SK-N-SH treated with all-trans-retinoic acid at 6 μM for 48 hours (cell line): ENCODE measurements at regions not wholly inside any gene's neighbourhood (a gene's known extent, or its start where the extent isn't known, plus 50 kb on each side); places are given as distances from the start of the nearest gene placed in this dataset.

Source experiments
- ATAC-seq: fragments of 200-7000 bp; cut with Tn5 transposase; 3 replicates; pipeline ENCODE4 v1.9.1; 2020; ENCODE audit warnings: mild to moderate bottlenecking, moderate library complexity
- BACH2 ChIP-seq: fragments of 250-450 bp; sonication (Bioruptor Pico); IDR thresholded peaks from 2 replicates; pipeline ENCODE4 v1.9.0; 2021; ENCODE audit warnings: mild to moderate bottlenecking, borderline replicate concordance
- CSDC2 ChIP-seq: fragments of 250-450 bp; sonication (Bioruptor Pico); IDR thresholded peaks from 2 replicates; pipeline ENCODE4 v1.5.0; 2020; ENCODE audit warnings: mild to moderate bottlenecking, moderate library complexity
- CSRNP3 ChIP-seq: fragments of 250-450 bp; sonication (Bioruptor Pico); IDR thresholded peaks from 2 replicates; pipeline ENCODE4 v1.5.1; 2021; ENCODE audit warnings: mild to moderate bottlenecking, moderate library complexity
- ESRRG ChIP-seq: fragments of 250-450 bp; sonication (Bioruptor Pico); IDR thresholded peaks from 2 replicates; pipeline ENCODE4 v1.6.1; 2021; ENCODE audit warnings: mild to moderate bottlenecking
- ISL1 ChIP-seq: fragments of 250-450 bp; sonication (Bioruptor Pico); IDR thresholded peaks from 2 replicates; pipeline ENCODE4 v2.1.2; 2022; ENCODE audit warnings: mild to moderate bottlenecking, moderate library complexity
- PATZ1 ChIP-seq: fragments of 250-450 bp; sonication (Bioruptor Pico); IDR thresholded peaks from 2 replicates; pipeline ENCODE4 v1.8.0; 2020; ENCODE audit warnings: mild to moderate bottlenecking, moderate library complexity, borderline replicate concordance
- POU6F1 ChIP-seq: fragments of 250-450 bp; sonication (Bioruptor Pico); IDR thresholded peaks from 2 replicates; pipeline ENCODE4 v1.8.0; 2021; ENCODE audit warnings: low read depth, mild to moderate bottlenecking, moderate library complexity, borderline replicate concordance
- TCF4 ChIP-seq: fragments of 250-450 bp; sonication (Bioruptor Pico); IDR thresholded peaks from 2 replicates; pipeline ENCODE4 v1.8.0; 2021; ENCODE audit warnings: mild to moderate bottlenecking, moderate library complexity, borderline replicate concordance
- TOX ChIP-seq: fragments of 250-450 bp; sonication (Bioruptor Pico); IDR thresholded peaks from 2 replicates; pipeline ENCODE4 v1.8.0; 2021; ENCODE audit warnings: mild to moderate bottlenecking, moderate library complexity, borderline replicate concordance
- TSHZ2 ChIP-seq: fragments of 250-450 bp; sonication (Bioruptor Pico); IDR thresholded peaks from 2 replicates; pipeline ENCODE4 v1.5.0; 2020; ENCODE audit warnings: mild to moderate bottlenecking, moderate library complexity
- ZC3H10 ChIP-seq: fragments of 250-450 bp; sonication (Bioruptor Pico); IDR thresholded peaks from 2 replicates; pipeline ENCODE4 v1.5.1; 2021; ENCODE audit warnings: mild to moderate bottlenecking, moderate library complexity
- ZNF565 ChIP-seq: fragments of 450-650 bp; formaldehyde crosslinking; conservative IDR thresholded peaks from 2 replicates; pipeline ENCODE4 v1.5.0; 2020; ENCODE audit warnings: low read depth, mild to moderate bottlenecking, moderate library complexity
- ZNF70 ChIP-seq: fragments of 450-650 bp; formaldehyde crosslinking; IDR thresholded peaks from 2 replicates; pipeline ENCODE4 v1.5.0; 2020; ENCODE audit warnings: mild to moderate bottlenecking, moderate library complexity
- ZNF8 ChIP-seq: fragments of 450-650 bp; formaldehyde crosslinking; IDR thresholded peaks from 2 replicates; pipeline ENCODE4 v1.5.0; 2020; ENCODE audit warnings: mild to moderate bottlenecking, moderate library complexity

GRCh38 chr4:181063212-181063611 lies 1180.0 kb upstream of the TENM3 start:
- TF ChIP-seq ZNF70 (CRISPR knock-in tag) (no peak), BACH2 (CRISPR knock-in tag) (no peak), POU6F1 (CRISPR knock-in tag) (no peak), CSRNP3 (no peak), ZNF8 (CRISPR knock-in tag) (no peak)
- ATAC-seq: no peak

GRCh38 chr4:181077341-181077740 lies 1165.9 kb upstream of the TENM3 start:
- TF ChIP-seq PATZ1 (CRISPR knock-in tag) (no peak), TCF4 (CRISPR knock-in tag) (no peak)
- ATAC-seq: no peak

- TF ChIP-seq ZC3H10 (CRISPR knock-in tag) (no peak), ZNF8 (CRISPR knock-in tag) (no peak)
- no peak for ATAC-seq
Measured at GRCh38 chr4:181078196-181078595, 1165.0 kb upstream of the TENM3 start.

- TF ChIP-seq PATZ1 (CRISPR knock-in tag): no peak
- no peak for TF ChIP-seq ZNF565 (CRISPR knock-in tag)
- no peak for TF ChIP-seq POU6F1 (CRISPR knock-in tag)
- no peak for TF ChIP-seq TOX
- no peak for TF ChIP-seq CSRNP3
- TF ChIP-seq BACH2 (CRISPR knock-in tag): no peak
- no peak for TF ChIP-seq TSHZ2
- no peak for TF ChIP-seq ISL1
- no peak for TF ChIP-seq ZNF8 (CRISPR knock-in tag)
- TF ChIP-seq CSDC2 (CRISPR knock-in tag): no peak
- no peak for TF ChIP-seq ESRRG (CRISPR knock-in tag)
Measured at GRCh38 chr4:181083757-181084361, 1159.3 kb upstream of the TENM3 start.

More at GRCh38 chr4:181083757-181084361, 1159.3 kb upstream of the TENM3 start:
- no peak for ATAC-seq
